Endothelial cell (in vitro differentiated cells): ENCODE measurements at regions not wholly inside any gene's neighbourhood (a gene's known extent, or its start where the extent isn't known, plus 50 kb on each side); places are given as distances from the start of the nearest gene placed in this dataset.

Experiments
- DNase-seq: peaks from one replicate; pipeline ENCODE4 v3.0.0; 2021; ENCODE audit warnings: low spot score
- H3K27ac Mint-ChIP-seq: one replicate; pipeline ENCODE4 v1.8.0; 2021; ENCODE audit warnings: mixed read lengths, inconsistent platforms; ENCODE audit not compliant: unreplicated experiment
- H3K27me3 Mint-ChIP-seq: one replicate; pipeline ENCODE4 v1.8.0; 2021; ENCODE audit warnings: mild to moderate bottlenecking, moderate library complexity, mixed read lengths, inconsistent platforms; ENCODE audit not compliant: unreplicated experiment
- H3K36me3 Mint-ChIP-seq: one replicate; pipeline ENCODE4 v1.8.0; 2021; ENCODE audit warnings: mild to moderate bottlenecking, low read depth, mixed read lengths, inconsistent platforms; ENCODE audit not compliant: unreplicated experiment
- H3K4me1 Mint-ChIP-seq: one replicate; pipeline ENCODE4 v1.8.0; 2021; ENCODE audit warnings: mild to moderate bottlenecking, mixed read lengths, inconsistent platforms; ENCODE audit not compliant: unreplicated experiment
- H3K4me3 Mint-ChIP-seq: one replicate; pipeline ENCODE4 v1.8.0; 2021; ENCODE audit warnings: mild to moderate bottlenecking, mixed read lengths, inconsistent platforms; ENCODE audit not compliant: unreplicated experiment
- H3K9me3 Mint-ChIP-seq: one replicate; pipeline ENCODE4 v1.8.0; 2021; ENCODE audit warnings: mixed read lengths, inconsistent platforms; ENCODE audit not compliant: unreplicated experiment
- CTCF ChIP-seq: fragments of 200-600 bp; sonication (generic); IDR thresholded peaks from one replicate; pipeline ENCODE4 v1.5.0; 2021; ENCODE audit warnings: antibody characterized with exemption; ENCODE audit not compliant: unreplicated experiment

- no peak overlapping the region for H3K27ac Mint-ChIP-seq
- DNase-seq: no peak
- peaks cover 4% of the 10 kb centered on the region for H3K27me3 Mint-ChIP-seq
- no peak for TF ChIP-seq CTCF
- no peaks in the 10 kb centered on the region for H3K9me3 Mint-ChIP-seq
- peaks cover 5% of the 10 kb centered on the region for H3K4me1 Mint-ChIP-seq
- H3K4me3 Mint-ChIP-seq: no peak overlapping the region
- no peaks in the 10 kb centered on the region for H3K36me3 Mint-ChIP-seq
Measured at GRCh38 chr10:128927497-128928161, 539.4 kb upstream of the MGMT start.

GRCh38 chr10:128928231-128928836 is 538.7 kb upstream of the MGMT start:
- no peak overlapping the region for H3K4me3 Mint-ChIP-seq
- TF ChIP-seq CTCF: no peak
- peaks cover 5% of the 10 kb centered on the region for H3K4me1 Mint-ChIP-seq
- H3K9me3 Mint-ChIP-seq: no peaks in the 10 kb centered on the region
- H3K36me3 Mint-ChIP-seq: no peaks in the 10 kb centered on the region
- DNase-seq: no peak
- H3K27ac Mint-ChIP-seq: no peak overlapping the region
- peaks cover 4% of the 10 kb centered on the region for H3K27me3 Mint-ChIP-seq

GRCh38 chr10:128929131-128929530 is 537.9 kb upstream of the MGMT start:
- no peak for DNase-seq
- H3K27me3 Mint-ChIP-seq: peaks cover 4% of the 10 kb centered on the region
- no peaks in the 10 kb centered on the region for H3K9me3 Mint-ChIP-seq
- peaks cover 5% of the 10 kb centered on the region for H3K4me1 Mint-ChIP-seq
- no peaks in the 10 kb centered on the region for H3K36me3 Mint-ChIP-seq
- no peak overlapping the region for H3K4me3 Mint-ChIP-seq
- no peak overlapping the region for H3K27ac Mint-ChIP-seq
- no peak for TF ChIP-seq CTCF

GRCh38 chr10:128929767-128930166 is 537.3 kb upstream of the MGMT start:
- H3K4me1 Mint-ChIP-seq: peaks cover 5% of the 10 kb centered on the region
- peaks cover 4% of the 10 kb centered on the region for H3K27me3 Mint-ChIP-seq
- no peak for TF ChIP-seq CTCF
- H3K27ac Mint-ChIP-seq: no peak overlapping the region
- no peak for DNase-seq
- no peaks in the 10 kb centered on the region for H3K9me3 Mint-ChIP-seq
- no peak overlapping the region for H3K4me3 Mint-ChIP-seq
- H3K36me3 Mint-ChIP-seq: no peaks in the 10 kb centered on the region

GRCh38 chr10:128930515-128930914 is 536.5 kb upstream of the MGMT start:
- no peaks in the 10 kb centered on the region for H3K9me3 Mint-ChIP-seq
- DNase-seq: no peak
- H3K27me3 Mint-ChIP-seq: peaks cover 2% of the 10 kb centered on the region
- TF ChIP-seq CTCF: no peak
- peaks cover 5% of the 10 kb centered on the region for H3K4me1 Mint-ChIP-seq
- H3K36me3 Mint-ChIP-seq: no peaks in the 10 kb centered on the region
- H3K4me3 Mint-ChIP-seq: no peak overlapping the region
- H3K27ac Mint-ChIP-seq: no peak overlapping the region
